KBM-7 (cell line): ENCODE measurements at regions not wholly inside any gene's neighbourhood (a gene's known extent, or its start where the extent isn't known, plus 50 kb on each side); places are given as distances from the start of the nearest gene placed in this dataset.

Experiments used
- DNase-seq: peaks from one replicate; pipeline ENCODE4 v3.0.0-alpha.2; 2015
- in situ Hi-C: fragments of 300-500 bp; cut with MboI; formaldehyde crosslinking; loops from 2 replicates; pipeline ENCODE4 v1.14.3; 2020; ENCODE audit warnings: low sequenced_read_pairs, low pct_unique_long_range_greater_than_20kb, mixed read lengths

DNA sequence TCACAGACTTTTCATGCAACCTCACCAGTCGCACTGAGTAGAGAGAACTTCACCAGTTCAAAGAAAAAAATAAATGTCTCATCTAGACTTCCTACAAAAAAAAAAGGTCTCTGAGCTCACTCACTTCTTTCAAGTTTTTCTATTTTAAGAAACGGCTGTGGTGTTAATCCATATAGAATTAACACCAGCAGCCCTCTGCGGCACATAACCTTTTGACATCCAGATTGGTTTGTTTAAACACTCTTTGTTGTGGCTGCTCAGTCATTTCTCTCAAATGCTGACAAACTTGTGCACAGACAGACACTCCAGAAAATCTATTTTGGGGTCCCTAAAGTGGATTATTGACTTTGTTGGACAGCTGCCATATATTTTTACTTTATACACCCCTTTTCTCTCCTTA is 874.9 kb downstream of the EFNB2 start:
- no peak for DNase-seq
- in situ Hi-C loops = no loop called here

DNA sequence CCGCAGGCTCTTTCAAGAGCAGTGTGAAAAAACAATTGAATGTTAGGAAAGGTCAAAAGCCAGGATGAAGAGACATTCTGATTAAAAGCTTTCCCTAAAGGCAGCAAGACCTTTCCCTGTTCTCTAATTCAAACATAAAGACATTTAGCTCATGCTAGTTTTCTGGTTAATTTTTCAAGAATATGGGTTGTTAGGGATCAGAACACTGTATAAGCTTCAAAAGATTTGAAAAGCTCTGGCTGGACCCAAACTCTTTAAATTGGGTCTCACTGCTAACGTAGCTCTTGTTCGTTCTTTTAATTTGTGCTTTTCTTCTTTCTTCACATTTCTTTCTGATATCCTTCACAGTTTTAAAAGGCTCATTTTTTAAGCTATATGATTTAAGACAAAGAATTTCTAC is 877.0 kb downstream of the EFNB2 start:
- in situ Hi-C loops = no loop called here
- no peak for DNase-seq

DNA sequence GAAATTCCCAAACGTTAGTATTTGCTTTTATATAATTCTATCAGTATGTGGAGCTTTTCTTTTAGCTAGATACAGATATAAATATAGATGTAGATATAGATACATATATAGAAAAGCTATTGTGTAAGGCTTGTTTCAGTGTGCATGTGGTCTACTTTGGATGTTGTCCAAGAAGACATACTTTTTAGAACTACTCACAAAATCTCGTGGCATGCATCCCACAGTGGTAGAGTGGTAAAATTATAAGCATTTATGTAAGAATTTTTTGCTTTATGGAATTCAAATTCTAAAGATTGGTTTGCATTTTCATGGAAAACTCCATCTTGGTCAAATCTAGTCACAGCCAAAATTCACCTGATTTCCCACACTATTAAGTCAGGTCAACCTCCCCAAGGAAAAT is 880.4 kb downstream of the EFNB2 start:
- in situ Hi-C loops = no loop called here
- no peak for DNase-seq

DNA sequence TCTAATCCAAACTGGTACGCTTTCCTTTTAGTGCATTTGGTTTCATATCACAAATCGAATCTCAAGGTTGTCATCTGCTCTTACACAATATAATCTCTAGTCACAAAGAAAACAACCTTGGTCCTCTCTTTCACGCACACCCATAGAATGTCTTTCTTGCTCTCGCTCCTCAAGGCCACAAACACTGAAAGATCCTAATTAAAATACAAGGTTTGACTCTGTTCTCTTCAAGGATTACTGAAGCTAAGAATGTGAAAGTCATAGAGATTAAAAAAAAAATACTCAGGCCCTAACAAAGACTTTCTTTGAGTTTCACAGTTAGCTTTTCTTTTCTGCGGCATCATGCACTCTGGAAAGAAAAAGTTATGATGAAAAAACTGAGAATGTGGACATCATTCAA is 891.5 kb downstream of the EFNB2 start:
- in situ Hi-C loops = no loop called here
- no peak for DNase-seq

DNA sequence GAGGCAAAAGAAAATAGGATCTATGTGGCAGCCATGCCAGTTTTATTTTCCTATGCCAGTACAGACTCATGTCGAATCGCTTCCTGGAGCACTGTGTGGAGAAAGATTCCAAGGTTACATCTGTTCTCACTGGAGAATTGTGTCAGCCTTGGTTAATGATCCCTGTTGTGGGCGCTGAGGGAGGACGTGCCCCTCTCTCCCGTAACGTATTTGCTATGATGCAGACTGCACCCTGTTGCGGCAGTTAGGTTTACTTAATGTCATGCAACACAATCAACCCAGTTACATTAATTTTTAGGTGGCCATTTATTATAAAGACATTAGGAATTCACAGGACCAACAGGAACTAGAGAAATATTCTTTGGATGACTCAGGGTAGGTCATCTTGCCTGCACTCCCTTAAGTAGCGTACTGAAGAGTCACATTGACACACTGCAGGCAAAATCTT is 892.9 kb downstream of the EFNB2 start:
- in situ Hi-C loops = no loop called here
- DNase-seq = no peak

DNA sequence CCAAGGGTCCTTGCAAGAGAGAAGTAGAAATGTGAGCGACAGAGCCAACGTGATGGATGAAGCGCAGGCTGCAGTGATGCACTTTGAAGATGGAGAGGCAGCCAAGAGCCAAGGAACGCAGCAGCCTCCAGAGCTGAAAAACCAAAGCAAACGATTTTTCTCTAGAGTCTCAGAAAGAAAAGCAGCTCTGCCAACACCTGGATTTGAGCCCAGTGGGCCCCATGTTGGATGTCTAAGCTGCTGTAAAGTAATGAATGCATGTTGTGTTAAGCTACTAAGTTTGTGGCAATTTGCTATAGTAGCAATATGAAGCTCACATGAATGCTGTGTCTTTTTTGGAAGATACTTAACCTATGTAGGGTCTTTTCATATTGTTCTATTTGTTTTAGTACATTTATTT is 894.3 kb downstream of the EFNB2 start:
- in situ Hi-C loops = no loop called here
- DNase-seq = no peak

DNA sequence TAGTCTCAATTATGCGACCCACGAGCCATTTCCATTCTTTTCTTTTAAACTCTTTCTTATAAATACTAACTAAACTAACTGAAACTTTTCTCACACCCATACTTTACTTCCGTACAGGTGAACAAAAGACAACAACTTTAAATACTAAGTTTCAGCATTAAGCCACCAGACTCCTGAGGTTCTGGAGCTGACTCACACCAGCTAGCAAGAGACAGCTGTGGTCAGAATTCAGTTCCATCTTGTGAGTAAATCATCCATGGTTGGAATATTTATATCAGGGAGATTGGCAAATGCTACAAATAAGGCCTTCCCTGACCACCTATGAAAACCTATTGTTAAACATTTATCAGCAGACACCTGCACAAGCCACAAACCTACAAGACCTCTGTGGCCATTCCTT is 897.0 kb downstream of the EFNB2 start:
- in situ Hi-C loops = no loop called here
- no peak for DNase-seq

DNA sequence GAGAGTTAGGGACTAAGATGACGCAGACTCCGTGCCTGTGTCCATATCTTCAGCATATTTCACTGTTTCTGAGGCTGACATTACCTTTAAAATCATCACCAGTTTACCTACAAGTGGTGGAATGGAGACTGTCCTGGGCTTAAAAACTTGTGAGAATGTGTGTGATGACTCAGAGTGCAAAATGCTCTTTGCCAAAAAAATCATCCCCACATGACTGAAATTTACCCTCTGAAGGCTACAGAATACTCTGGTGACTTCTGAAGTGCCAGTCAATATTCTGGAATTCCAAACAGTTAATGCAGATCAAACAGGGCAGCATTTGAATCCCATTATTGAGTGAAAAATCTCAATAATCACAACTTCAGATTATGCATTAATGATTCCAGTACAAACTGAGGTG is 901.4 kb downstream of the EFNB2 start:
- in situ Hi-C loops = no loop called here
- no peak for DNase-seq

DNA sequence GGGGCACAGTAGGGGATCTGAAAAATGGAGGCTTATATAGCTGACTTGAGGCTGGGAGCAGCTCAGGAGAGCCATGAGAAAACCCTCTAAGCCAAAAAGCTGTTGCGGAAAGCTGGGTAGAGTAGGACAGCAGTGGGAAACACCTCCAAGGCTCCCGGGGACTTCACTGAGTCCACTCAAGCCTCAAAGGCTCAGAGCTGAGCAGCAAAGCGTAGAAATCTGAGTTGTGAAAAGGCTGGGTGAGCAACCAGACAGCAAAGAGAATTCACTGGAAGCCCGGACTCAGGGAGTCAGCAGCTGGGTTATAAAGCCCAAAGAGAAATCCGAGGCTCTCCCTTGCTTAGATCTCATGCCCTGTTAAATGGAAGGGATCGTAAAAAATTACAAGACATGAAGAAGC is 905.0 kb downstream of the EFNB2 start:
- in situ Hi-C loops = no loop called here
- DNase-seq = no peak

DNA sequence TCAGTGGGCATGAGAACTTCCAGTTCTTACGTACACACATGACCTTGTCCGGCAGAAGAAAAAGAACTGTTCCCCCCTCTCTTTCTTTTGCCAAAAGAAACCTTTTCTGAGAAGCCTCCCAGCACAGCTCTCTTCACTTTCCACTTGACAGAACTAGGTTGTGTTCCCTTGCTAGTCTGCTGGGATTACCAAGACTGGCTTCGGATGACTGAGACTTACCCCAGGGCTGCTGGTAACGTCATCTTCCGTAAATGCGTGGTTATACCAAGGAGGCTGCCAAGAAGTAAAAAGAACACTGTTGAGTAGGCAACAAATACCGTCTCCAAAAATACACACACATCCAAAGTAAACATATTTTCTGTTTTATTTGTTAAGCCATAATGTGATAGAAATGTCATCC is 908.2 kb downstream of the EFNB2 start:
- no peak for DNase-seq
- in situ Hi-C loops = no loop called here

DNA sequence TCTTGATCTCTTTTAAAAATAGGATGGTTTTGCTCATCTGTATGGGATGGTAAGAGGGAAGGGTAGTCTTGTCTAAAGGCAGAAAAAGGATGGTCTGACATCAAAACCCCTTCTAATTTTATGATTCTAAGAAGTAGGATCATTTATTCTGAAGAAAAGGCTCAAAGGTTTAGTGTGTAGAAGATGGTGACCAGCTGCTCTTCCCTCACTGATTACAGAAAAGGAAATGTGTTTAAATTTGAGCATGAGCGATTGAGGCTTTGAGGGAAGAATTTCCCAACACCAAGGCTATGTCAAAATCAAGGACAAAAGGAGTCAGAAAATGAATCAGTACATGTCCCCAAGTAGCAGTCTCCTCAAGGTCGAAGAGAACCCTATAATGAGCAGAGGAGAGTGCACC is 909.8 kb downstream of the EFNB2 start:
- DNase-seq = no peak
- in situ Hi-C loops = no loop called here

DNA sequence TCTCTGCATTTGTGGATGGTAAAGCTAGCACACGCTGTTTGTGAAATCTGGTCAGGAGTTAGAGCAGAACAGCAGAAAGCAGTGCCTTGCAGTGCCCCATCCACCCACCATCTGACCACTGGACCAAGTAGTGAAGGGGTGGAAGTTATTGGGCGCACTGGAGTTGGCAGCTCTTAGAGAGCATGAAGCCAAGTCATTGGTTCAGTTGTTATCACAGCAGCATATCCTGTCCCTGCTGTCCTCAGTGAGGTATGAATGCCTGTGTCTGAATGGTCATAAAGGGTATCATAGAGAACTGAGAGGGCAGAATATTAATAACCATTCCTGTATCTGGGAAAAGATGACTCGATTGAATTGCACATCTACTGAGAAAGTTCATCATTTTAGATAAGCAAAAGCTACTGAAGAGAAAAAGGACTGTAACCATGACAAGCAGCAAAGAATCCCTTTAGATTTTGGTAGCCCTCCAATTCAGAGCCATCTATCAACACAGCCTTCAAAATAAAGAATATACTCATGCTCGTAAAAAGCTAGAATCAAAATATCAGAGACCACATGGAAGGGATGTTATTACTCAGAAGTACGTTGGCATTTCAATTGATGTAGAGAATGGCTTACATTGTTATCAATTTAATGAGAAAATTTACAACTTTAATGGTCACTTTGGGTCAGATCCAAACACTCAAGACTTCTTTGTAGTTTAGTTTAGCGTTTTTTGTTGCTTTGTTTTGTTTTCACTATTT is 919.0 kb downstream of the EFNB2 start:
- in situ Hi-C loops = no loop called here
- no peak for DNase-seq

DNA sequence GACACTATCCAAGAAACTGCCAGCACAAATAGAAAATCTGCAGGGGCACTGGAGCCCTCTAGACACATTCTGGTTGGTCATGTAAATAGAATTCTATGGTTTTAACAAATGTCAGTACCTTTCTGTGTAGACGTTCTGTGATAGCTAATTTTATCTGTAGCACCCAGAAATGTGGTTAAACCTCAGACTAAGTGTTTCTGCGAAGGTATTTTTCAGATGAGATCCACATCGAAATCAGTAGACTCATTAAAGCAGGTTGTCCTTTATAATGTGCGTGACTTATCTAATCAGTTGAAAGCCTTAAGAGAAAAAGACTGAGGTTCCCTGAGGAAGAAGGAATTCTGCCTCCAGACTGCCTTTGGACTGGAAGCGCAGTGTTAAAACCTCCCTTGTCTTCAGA is 922.9 kb downstream of the EFNB2 start:
- in situ Hi-C loops = no loop called here
- no peak for DNase-seq

DNA sequence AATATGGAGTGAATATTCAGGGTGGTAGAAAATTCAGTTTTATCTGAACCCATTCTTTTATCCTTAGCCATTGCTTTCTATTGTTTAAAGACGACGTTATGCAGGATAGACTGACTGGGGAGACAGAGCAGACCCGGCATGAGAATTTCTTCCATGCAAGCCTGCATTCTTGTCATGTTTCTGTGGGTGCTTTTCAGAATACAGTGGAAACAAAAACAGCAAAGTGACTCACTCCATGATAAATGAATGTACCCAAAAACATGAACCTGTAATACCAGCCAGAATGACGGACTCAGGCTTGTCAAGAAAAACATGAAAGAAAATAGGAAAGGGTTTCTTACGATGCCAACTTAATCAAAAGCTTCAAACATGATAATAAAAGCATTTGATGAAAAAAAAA is 924.0 kb downstream of the EFNB2 start:
- in situ Hi-C loops = no loop called here
- DNase-seq = no peak

DNA sequence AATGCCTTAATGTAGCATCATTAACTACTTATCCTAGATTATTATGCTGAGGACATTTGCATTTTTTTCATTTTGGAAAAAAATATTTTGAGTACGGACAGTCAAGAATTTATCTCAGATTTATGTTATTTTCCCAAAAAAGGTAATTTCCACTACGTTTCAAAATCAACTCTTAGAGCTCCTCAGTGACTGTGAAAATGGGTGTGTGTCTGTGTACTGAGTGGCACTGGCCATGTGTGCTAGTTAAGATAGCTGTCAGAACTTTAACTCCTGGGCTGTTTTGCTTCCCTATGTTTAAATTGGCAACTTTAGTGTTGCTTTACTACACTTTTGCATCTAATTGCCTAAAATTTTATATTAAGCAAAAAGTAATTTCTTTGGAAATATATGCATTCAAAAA is 927.4 kb downstream of the EFNB2 start:
- in situ Hi-C loops = no loop called here
- DNase-seq = no peak

DNA sequence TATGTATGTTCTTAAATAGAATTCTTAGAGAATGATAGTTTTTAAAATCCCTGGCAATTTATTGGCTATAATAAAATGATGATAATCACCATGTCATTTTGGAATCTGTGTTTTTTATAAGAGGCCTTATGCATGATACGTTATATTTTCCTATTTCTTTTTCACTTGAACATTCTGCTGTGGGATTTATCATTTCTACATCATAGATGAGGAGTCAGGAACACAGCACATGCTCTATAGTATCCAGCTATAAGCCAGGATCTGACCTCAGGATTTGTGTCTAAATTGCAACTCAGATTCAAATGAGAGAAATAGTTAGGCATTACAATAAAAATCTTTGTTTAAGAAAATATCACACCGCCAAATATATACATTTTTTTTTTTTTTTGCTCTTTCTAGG is 928.0 kb downstream of the EFNB2 start:
- no peak for DNase-seq
- in situ Hi-C loops = no loop called here

DNA sequence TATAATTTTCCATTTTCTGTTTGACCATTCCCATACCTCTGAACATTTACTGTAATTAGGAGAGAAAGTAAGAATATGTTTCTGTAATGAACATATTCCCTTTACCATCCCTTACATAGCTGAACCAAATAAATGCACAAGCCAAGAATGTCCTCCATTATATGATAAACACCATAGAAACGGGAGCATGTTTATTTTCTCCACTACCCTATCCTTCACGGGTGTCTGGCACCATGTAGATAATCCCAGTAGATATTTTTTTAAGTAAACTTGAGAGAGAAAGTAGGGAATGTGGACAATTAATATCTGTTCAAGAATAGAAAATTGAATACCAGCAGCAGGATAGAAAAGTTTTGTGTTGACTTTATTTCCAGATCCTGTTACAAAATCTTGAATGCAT is 928.4 kb downstream of the EFNB2 start:
- in situ Hi-C loops = no loop called here
- no peak for DNase-seq

DNA sequence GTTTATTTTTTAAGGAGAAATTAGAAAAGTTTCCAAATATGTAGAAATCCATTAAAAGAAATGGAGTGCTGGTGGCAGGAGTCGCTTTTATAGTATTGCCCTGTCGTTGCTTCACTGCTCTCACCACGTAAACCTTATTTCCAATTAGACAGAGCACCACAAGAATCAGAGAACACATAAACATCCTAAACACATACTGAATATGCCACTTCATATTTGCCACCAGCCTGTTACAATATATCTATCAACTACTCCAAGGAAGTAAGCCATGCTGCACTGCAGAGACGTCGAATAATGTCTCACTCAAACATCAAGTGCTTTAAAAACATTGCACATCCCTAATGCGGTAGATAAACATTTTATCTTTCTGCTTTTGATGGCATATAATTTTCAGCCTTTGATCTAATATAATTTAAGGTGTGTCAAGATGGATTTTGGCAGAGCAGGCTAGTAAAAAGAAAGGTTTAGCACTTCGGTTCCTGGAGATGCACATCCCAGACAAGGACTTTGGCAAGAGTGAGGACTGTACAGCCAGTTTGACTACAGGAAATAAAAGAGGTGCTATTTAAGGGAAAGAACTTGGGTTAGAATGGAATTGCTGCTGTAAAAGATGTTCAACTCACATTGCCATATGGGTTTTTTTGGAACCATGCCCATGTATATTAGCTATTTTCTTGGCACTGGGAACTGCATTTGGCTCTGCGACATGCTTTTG is 932.3 kb downstream of the EFNB2 start:
- DNase-seq = no peak
- in situ Hi-C loops = no loop called here

DNA sequence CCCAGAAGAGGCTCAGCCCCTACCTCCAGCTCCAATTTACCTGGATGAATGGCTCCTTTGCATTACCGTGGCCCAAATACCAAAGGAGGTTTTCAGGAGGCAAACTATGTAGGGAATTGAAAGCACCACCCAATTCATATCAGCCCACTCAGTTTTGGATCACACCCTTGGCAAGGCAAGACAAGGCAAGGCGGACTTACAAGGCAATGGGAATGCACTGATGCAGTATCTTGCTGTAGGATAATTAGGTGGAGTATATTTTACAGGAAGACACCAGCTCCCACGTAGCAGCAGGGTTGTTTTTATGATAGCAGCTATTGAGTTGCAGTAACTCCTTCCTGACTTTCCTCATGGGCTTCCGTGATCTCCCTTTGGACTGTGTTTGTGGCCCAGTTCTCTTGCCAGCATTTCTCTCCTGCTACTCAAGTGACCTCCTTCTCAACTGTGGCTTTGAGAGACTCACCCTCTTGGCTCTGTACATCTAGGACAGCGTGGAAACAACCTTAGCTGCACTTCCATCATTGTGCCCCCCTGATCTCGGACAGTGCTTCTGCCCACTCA is 935.9 kb downstream of the EFNB2 start:
- in situ Hi-C loops = no loop called here
- no peak for DNase-seq

DNA sequence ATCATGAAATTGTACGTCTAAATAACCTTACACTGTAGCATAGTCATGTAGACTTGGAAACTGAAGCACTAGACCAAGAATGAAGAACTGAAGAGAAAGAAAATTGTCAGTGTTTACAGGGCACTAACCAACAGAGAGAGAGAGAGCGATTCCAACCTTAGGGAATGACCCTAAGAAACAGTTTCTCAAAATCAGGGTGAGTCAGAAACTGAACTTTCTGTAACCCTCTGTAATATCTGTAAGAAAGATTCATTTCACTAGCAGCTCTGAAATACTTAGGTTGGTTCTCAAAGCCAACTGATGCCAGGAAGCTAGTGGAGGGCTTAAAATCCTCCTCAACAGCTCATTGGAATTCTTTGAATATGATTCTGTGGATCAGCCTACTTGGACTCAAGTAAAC is 936.9 kb downstream of the EFNB2 start:
- DNase-seq = no peak
- in situ Hi-C loops = no loop called here

DNA sequence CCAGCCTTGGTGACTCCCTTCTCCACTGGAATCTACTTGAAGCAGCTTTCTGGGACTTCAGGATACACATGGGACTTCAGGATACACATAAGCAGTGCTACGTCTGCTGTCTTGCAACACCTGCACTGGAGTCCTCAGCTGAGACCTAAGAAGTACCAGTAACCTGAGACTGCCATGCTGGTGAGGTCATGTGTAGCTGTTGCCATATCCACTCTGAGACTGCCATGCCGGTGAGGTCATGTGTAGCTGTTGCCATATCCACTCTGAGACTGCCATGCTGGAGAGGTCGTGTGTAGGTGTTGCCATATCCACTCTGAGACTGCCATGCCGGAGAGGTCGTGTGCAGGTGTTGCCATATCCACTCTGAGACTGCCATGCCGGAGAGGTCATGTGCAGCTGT is 937.9 kb downstream of the EFNB2 start:
- in situ Hi-C loops = no loop called here
- no peak for DNase-seq
